Activated T-cell treated with anti-CD3 and anti-CD28 coated beads for 48 hours (primary cell): ENCODE measurements at regions not wholly inside any gene's neighbourhood (a gene's known extent, or its start where the extent isn't known, plus 50 kb on each side); places are given as distances from the start of the nearest gene placed in this dataset.
"Not testable (repeated sequence)": the region's sequence is repeated elsewhere in the genome, so short reads cannot be mapped to it uniquely, and the experiment has no call there.

Source experiments
- DNase-seq: peaks from one replicate; pipeline ENCODE4 v3.0.0-alpha.2; 2020; ENCODE audit warnings: low read depth

DNA sequence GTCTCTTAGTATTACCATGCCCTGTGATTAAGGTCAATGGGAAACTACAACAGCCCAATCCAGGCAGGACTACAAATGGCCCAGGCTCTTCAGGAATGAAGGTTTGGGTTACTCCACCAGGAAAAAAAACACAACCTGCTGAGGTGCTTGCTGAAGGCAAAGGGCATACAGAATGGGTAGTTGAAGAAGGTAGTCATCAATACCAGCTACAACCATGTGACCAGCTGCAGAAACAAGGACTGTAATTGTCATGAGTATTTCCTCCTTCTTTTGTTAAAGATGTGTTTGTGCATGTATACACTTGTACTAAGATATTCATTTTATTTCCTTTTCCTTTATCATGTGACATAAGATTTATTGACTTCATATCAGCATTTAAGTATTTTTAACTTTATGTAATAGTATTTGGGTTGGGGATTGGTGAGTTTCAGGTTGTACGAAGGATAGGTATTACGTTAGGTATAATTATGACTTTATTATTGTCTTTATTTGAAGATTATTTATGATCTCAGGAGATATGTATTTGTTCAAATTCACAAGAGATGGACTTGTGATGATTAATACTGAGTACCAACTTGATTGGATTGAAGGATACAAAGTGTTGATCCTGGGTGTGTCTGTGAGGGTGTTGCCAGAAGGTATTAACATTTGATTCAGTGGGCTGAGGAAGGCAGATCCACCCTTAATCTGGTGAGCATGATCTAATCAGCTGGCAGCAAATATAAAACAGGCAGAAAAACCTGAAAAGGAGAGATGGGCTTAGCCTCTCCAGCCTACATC lies 256.0 kb upstream of the ATXN7L3B start:
- not testable (repeated sequence) for DNase-seq

DNA sequence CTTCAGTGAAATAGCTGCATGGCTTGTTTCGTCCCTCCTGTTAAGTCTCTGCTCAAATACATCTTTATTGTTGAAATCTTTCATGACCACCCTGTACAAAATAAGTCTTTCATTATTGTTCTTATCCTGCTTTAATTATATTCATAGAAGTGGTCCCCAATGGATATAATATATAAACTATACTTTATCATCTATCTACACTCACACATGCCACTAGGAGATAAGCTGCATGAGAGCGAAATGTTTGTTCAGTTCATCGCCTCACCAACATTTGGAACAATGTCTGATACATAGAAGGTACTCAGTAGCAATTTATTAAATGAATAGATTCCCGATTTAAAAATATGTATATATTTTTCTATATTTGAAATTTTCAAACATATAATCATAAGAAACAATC lies 254.0 kb upstream of the ATXN7L3B start:
- no peak for DNase-seq

DNA sequence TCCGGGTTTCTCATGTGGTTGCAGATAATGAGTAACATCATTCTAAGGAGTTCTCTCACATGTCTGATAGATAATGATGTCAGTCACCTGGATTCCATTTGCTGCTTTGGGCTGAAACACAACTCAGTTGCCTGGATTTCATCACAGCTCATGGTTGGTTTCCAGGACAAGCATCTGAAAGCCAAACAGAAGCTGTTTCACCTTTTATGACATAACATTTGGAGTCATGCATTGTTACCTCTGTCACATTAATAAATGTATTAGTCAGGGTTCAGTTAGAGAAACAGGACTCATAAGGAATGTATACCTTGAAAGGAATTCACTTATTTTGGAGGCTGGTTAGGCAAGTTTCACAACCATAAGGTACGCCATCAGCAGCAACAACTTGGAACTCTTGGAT lies 251.9 kb upstream of the ATXN7L3B start:
- no peak for DNase-seq

DNA sequence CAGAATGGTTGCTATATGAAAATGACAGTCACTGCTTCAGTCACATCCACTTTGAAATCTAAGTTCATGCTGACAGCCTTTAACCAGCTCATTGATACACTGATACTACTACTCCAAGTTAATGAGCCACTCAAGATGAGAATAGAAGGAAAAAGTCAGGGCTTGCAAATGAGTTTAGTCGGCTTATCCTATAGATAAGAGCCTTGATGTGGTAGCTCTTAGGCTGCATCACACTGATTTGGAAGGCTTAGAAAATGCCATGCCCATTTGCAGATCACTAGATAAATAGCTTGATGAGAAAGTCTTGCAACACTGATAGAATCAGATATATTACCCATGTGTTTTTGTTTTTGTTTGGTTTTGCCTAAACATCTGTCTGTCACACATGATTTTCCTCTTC lies 251.4 kb upstream of the ATXN7L3B start:
- no peak for DNase-seq

DNA sequence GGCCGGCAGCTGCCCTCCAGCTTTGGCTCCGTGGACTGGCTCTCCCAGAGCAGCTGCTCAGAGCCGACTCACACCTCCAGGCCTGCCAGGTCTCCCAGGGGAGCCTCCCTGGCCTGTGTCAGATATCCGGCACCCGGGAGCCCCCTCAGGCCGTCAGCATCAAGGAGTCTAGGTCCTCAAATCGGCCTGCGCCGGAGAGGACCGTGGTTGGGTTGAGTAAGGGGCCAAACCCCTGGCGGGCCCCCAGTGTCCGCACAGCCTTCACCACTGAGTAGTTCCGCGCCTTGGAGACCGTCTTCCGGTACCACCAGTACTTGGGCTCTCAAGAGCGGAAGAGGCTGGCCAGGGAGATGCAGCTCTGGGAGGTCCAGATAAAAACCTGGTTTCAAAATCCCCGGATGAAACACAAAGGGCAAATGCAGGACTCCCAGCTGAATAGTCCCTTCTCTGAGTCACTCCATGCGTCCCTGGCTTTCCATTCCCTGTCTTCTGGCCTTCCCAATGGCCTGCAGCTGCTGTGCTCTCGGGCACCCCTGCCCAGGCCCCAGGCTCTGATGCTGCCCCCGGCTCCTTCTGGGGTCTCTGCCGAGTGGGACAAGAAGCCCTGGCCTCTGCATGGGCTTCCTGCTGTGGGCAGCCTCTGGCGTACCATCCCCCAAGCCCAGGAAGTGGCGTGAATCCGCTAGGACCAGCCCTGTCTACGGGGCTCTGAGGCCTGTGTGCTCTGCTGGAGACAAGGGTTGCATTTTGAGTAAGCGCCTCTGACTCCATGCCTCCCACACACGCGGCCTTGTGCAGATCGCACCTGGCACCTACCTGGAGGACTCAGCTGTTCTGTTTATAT lies 245.1 kb upstream of the ATXN7L3B start:
- no peak for DNase-seq

DNA sequence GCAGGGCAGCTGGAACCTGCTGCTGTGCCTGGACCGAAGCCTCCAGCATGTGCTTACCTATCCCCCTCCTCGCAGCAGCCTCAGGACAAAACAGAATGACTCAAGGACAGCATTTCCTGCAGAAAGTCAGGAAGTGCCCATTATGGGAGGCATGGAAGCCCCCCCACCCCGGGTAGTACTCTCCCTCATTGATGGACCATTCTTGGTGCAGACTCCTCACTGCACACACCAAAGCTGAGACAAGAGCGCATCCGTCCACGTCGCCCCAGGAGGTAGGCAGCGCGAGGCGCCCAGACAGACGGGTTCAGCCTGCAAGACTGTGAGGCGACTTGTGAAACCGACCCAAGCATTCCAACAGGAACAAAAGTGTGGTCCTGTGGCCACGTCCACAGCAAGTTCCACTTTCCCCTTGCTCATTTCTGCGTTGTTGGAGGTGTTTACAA lies 243.9 kb upstream of the ATXN7L3B start:
- no peak for DNase-seq

DNA sequence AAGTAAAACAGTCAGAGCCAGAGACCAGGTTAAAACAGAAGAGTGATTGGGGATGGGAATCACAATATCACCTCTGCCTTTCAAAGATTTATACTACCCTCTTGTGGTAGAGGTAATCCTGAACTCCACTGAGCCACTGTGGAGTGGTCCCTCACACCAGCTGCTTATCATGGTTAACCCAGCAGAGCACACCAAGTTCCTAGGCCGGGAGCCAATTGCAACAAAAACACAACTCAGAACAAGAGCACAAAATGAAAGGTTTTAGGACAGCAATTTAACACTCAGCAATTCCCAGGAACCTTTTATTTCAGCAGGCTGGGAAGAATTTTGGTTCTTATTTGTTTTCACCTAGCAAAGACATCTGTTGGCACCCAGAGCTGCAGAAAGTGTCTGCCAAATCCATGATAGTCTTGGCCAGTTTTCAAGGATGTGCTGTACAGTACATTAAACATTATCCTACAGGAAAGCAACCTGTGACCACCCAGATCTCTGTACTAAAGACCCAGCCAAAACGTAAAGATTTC lies 220.5 kb upstream of the ATXN7L3B start:
- DNase-seq: no peak

DNA sequence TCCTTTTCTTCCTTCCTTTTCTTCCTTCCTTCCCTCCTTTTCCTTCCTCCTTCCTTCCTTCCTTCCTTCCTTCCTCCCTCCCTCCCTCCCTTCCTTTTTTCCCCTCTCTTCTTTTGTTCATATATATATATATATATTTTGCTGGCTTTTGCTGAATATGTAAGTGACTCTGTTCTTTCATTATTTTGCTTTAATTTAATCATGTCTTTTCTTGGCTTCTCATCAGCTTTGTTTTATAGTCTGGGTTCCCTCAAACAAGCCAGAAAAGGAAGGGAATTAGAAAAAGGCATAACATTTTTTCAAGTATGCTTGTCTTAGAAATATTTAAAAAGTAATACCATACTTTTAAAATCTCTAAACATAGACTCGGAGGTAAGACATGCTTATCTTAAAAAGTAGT lies 219.9 kb upstream of the ATXN7L3B start:
- DNase-seq: no peak

DNA sequence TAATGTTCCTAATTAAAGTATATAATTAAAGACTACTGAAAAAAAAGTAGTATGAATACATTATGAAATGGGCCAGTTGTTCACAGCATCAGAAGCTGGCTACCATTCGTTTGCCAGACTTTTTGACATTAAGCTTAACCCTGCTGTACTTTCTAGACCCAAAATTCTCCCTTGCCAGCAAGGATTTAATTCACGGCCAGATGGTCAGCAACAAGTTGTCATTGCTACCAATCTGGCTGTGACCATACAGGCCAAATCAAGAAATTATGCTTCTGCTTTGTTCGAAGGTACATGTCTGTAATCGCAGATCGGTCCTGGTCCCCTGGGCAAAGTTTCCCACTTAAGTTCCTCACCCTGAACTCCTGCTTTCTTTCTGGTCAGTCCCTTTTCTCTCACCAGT lies 217.7 kb upstream of the ATXN7L3B start:
- DNase-seq: no peak

DNA sequence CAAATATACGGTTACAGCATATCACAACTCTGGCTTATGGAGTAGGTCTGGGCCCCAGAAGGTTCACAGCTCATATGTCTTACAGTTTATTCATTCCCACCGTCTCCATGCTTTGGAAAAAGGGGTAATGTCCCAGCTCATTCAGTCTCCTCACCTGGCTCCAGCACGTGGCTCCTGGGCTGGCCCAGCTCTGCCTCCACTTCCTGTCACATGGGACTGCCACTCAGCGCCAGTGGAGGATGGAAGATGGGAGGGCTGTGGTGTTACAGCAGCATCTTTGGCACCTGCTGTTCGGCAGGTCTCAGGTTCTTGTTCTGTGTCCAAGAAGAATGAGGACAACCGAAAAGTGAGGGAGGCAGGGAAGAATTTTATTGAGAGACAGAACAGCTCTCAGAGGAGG lies 216.3 kb upstream of the ATXN7L3B start:
- no peak for DNase-seq

DNA sequence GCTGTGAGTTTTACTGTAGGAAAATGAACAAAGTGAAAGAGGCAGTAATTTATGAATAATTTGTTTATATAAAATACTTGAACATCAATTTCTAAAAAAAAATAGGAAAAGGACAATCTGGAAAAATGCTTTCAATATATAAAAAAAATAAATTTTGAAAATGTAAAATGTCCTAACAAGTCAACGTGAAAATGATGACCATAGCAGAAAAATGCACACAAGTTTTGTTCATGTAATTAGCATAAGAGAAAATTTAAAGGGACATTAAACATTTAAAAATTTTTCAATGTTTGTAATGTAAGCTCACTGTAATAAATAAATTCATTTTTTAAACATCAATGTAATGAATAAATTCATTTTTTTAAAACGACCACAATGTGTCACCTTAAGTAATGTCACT lies 214.8 kb upstream of the ATXN7L3B start:
- DNase-seq: no peak

DNA sequence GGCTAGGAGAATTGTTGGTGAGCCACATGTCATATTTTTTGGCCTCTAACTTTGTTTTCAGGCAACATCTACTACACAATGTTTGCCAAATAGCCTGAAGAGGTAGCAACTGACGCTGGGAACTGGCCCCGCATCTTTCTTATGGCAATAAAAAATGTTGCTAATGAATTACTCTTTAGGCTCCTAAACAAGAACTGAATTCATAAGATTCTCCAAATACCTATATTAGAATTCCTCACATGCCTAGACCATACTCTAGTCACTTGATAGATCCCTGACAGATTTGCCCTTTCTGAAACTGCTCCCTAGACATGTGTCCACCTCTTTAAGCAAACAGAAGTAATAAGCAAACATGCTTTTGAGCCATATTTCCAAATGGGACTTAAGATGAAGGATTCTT lies 209.0 kb upstream of the ATXN7L3B start:
- DNase-seq: no peak

DNA sequence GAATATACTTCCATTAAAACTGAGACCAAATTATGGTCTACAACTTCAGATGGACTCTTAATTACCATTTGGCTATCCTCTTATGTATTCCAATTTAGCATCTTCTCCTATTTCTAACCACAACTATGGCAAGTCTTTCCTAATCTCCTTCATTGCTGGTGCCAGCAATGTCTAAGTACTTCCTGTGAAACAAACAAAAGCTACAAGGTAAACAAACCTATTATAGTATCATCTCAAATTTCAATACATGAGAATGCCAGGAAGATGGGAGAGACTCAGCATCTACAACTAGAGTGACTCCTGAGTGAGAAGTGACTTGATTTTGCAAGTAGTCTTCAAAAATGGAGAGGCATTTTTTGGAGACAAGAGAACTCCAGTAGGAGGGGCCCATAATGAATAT lies 202.9 kb upstream of the ATXN7L3B start:
- no peak for DNase-seq

DNA sequence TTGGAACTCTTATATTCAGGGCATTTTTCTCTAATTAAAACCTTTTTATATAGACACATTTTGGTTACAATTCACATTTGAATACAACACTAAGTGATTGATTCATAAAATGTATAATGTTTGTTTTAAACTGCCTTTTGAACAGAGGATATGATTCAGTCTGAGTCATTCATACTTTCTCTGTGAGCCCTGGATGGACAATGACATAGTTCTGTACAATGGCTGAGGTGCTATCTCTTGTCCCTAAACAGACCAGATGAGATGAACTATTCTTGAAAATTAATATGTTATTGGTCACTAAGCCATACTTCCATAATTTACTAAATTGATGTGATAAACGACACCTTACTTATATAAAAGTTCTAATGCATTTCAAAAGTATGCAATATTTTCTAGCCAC lies 199.7 kb upstream of the ATXN7L3B start:
- DNase-seq: no peak

DNA sequence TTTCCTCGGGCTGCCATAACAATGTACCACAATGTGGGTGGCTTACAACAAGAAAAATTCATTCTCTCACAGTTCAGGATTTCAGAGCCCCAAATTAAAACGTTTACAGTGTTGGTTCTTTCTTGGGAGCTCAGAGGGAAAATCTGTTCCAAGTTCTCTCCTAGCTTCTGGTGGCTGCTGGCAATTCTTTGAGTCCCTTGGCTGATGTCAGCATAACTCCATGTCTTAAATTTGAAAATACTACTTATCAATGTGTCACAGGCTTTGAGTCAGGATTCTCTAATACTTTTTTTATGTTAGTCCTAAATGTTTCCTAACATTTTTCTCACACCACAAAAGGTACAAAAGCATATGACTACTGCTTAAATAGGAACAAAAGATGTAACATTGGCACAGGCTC lies 198.4 kb upstream of the ATXN7L3B start:
- DNase-seq: no peak

DNA sequence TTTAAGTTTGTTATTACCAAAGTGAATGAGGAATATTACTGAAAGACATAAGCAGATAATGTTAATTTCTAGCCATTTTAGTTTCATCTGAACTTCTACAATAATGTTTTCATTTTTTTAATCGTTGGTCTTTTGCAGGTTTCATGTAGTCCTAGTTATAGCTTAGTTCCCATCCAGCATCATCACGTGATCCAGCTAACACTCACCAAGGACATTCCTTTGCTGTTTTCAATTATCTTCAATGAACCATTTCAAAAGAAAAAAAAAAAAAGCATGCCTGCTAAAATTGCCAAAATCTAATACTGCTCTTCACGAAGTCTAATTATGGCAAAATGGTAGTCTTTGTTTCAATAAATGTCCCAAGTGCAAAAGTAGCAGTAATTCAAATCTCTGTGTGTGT lies 187.7 kb upstream of the ATXN7L3B start:
- no peak for DNase-seq

DNA sequence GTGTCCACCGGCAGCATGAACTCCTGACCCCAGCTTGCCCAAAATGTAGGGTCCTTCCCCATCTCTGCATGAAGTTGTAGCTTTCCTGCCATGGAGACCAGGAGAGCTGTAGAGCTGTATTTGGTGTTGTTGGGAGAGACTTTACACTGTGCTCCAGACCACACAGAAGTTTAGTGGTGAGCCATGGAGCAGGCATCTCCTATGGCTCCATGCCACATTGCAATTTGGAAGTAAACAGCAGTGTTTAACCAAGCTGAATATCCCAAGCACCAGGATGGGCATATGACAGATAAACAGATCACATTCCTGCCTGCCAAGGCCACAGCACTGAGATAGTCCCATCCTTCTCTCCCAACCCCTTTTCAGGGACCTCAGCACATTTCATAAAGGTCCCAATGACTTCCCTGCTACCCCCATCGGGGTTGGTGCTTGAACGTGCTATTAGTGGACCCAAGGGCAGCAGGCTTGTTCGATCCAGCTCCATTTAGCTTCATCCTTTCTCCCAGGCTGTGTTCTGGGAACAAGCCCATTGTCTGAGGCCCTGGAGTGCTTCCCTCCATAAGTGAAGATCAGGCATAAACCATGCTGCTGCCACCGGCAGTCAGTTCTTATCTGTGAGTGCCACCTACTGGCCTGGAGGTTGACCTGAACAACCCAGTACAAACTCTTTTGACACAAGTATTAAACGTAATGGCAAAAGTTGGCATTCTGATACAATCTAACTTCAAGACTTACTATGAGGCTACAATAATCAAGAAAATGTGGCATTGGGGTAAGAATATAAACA lies 172.3 kb upstream of the ATXN7L3B start:
- DNase-seq: no peak

DNA sequence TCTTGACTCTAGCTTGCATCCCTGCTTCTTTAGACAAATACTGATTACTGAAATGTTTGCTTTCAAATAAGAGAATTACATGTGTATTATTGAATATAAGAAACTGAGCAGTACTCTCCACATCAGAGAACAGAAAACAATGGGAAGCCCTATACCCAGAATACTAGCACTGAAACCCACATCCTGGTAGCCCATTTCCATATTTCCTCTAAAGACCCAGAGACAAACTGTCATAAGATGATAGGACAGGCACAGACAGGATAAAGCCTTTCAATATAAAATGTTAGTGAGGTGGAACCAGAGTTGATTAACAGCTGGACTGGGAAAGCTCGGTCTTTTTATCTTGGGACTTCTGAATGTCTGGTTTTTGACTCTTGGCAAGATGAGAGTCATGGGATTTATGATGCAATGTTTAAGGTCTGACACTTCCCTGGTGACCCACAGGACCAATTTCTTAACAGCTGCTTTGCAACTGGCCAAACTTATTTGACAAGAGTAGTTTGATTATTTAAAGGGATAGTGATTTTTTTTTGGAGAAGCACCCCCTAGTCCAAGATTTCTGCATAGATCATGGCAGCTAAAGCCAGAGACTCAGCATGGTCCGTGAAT lies 166.9 kb upstream of the ATXN7L3B start:
- DNase-seq: no peak

DNA sequence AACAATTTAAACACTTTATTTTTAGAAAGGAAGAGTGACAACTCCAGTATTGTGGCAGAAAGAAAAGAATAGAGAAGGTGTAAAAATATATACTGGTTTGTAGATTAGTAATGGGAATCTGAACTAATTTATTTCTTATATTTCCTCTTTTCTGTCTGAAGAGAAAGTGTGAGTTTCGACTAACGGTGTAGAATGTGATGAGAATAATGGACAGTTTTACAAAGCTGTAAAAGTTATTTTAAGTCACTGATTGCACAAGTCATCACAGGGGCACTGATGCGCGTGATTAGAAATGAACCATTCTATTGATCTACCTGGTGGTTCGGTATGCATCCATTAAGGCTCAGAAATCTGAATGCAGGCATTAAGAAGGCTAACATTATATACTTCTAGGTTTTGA lies 158.5 kb upstream of the ATXN7L3B start:
- DNase-seq: no peak

DNA sequence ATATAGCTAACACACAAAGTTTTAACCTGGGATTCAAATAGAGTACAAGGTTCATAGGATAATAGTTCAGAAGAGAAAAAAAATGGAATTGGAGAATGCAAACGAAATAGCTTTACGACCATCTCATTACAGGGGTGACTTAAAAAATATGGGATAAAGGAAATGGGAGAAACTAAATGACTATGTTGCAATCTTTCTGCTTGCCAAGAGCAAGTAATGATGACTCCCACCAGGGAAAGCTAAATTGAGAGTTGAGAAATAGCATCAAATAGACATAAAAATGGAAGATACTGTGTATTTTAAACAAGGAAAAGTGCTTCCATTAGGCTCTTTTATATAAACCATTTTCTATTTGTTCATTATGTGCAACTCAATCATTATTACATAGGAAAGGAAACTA lies 155.7 kb upstream of the ATXN7L3B start:
- no peak for DNase-seq

DNA sequence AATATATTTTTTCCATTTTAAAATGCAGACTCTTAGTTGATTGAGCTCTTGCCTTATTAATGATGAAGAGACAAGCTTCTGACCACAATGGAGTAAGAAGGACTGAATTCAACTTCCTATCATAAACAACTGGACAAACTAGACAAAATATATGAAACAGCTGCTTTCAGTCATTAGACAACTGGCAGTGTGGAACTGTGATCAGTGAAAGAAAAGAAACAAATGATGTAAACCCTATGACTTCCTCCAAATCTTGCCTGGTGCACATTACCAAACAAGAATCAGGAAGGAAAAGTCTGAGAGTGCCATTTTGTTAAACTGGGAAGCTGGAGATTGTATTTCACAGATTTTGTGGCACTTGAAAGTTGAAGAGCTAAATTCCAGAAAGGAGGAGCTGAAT lies 154.7 kb upstream of the ATXN7L3B start:
- DNase-seq: no peak

DNA sequence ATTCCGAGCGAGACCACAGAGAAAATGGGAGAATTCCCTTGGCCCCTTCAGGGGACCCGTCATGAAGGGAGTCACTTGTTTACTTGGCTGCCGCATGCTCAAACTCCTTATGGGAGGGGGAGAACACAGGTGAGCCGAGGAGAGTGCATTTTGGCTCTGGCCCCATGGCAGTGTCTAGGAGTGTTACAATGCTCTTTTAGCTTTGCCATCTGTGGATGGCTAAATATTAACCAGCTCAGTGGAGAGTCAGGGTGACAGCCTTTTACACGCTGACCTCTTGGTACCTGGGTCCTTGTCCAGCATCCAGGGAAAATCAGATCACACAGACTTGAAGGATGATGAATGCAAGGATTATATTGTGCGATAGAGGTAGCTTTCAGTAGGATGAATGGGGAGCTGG lies 146.4 kb upstream of the ATXN7L3B start:
- DNase-seq: no peak
